NAMALWA (cell line): ENCODE measurements at regions not wholly inside any gene's neighbourhood (a gene's known extent, or its start where the extent isn't known, plus 50 kb on each side); places are given as distances from the start of the nearest gene placed in this dataset.
"Not testable (repeated sequence)": the region's sequence is repeated elsewhere in the genome, so short reads cannot be mapped to it uniquely, and the experiment has no call there.

ENCODE experiments used
- DNase-seq: peaks from one replicate; pipeline ENCODE4 v3.0.0-alpha.2; 2015; ENCODE audit warnings: low spot score

DNA sequence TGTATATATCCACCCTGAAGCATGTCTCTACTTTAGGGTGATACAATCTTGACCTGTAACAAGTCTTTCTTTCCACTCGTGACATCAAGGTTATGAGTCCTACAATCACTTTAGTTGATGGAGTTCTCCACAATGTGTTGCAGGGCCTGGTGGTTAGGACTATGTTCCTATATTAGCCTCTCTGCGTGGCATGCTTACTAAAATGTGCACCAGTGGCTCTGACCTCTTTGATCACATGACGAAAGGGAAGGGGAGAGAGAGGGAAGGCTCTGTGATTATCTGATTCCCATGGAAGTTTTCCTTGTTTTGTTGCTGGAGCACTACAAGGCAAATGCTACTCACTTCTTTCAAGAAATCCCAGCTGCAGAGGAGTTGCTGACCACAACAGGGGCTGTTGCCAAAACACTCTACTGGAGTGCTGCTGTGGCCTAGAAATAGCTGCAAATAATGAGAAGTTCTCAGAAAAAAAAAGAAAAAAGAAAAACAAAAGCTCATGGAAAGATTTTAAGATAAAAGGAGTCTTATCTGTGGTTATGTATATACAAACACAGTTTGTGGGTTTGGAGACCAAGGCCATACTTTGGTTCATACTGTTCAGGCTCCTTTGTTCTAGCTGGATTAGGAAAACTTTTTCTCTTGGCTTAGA lies 272.8 kb upstream of the MMADHC start:
- no peak for DNase-seq

DNA sequence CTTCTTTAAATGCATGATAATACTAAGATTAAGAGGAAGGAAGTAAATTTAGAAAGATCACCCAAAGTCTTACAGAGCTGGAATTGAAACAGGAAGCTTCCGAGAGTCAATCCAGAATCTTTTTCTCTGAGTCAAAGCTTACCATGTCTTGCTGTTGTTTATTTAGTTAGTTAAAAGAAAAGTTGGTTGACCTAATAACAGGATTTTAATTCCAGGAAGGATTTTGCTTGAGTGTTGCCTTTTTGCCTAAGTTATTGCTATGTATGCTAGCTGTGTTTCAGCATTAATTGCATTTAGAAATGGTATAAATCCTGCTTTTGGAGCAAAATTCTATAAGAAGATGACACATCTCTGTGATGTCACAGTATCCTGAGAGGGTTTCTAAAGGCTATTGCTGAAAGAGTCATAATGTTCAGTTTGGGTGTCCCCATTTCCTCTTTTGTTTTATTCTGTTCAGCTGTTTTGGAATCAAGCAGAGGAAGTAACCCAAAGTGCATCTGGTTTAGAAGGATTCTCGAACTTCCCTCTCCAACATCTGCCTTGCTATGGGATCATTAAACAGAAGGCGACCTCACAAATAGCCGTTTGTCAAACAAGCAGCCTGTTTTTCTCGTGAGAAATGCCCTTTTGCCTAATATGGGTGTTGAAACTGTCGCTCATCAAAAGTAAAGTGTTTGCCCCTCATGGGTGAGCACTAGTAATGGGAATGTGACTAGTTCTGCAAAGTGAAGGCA lies 271.5 kb upstream of the MMADHC start:
- DNase-seq, result no peak

DNA sequence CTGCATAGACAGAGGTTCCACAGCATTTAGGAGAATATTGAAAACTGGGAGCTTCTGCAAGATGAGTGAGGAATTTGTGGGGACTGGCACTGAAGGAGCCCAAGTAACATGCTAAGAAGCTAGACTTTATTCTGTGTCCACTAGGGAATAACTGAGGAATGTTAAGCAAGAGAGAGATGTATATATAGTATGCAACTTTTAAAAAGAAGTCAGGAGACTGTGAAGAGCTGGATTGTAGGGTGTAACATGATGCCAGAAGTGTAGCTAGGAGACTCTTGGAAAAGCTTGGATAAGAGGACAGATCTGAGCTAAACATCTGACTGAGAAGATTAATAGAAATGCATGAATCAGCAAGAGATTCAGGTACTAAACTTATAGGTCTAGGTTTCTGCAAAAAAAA lies 270.6 kb upstream of the MMADHC start:
- DNase-seq, result no peak

DNA sequence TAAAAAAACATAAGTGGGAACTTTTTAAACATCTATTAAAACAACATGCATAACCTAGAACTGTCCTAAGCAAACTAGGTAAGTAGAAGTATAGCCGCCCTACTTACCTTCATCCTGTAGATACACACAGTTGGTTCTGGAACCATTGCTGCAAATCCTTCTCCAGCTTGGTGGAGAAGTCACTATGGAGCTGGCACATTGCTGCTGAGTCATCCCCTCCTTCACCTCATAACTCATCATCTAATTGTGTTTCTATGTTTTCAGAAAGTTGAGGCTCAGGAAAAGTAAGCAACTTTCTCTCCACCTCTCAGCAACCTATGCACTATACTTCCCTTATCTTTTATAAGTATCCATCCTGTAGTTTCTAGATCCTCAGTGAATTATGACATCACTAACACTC lies 269.8 kb upstream of the MMADHC start:
- no peak for DNase-seq

DNA sequence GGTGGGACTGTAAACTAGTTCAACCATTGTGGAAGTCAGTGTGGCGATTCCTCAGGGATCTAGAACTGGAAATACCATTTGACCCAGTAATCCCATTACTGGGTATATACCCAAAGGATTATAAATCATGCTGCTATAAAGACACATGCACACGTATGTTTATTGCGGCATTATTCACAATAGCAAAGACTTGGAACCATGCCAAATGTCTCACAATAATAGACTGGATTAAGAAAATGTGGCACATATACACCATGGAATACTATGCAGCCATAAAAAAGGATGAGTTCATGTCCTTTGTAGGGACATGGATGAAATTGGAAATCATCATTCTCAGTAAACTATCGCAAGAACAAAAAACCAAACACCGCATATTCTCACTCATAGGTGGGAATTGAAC lies 268.3 kb upstream of the MMADHC start:
- DNase-seq, result not testable (repeated sequence)

DNA sequence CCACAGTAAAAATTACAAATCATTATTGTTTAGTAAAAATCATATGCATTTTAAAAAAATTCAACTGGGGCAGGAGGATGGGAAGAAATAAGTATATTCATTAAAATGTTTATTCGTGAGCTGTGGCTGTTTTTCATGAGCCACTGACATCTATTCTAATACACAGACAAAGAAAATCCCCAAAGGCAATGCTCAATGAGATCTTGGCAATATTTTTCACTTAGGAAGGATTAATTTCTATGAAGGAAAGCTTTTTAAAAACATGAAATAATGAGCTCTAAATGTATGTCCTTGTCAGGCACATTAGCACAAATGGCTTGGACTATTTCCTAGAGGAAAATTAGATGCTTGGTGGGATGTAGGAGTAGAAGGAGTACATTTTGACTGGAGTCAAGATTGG lies 262.0 kb upstream of the MMADHC start:
- DNase-seq, result no peak

DNA sequence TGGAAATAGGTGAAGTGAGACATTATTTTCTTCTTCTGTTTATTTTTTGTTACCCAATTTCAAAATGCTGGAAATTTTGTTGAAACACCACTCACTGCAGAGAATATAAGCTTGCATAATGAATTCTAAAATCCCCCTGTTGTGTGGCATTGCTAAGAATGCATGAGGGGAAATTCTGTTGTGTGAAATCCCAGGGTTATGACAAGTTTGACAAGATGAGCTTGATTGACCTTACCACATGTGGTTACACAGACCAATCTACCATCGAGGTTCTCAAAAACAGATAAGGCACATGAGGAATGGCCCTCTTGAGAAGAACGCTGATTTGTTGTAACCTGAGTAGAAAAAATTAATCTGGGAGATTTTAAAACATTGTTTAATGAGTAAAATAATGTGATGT lies 261.6 kb upstream of the MMADHC start:
- no peak for DNase-seq

DNA sequence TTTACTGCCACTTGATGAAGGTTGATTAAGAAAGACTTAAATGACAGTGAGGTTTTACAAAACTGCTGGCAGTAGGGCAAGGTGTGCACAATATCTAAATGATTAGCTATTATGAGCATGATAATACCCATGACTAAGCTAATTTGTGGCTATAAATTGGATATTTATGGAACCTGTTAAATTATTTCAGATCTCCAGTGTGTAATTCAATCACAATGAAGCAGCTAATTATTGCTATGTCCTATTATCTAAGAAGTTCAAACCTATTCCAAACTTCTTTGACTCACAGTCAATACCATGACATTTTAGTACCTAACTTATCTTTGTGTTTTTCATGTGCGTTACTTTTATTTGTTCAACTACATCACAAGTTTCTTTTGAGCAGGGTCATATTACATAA lies 253.8 kb upstream of the MMADHC start:
- DNase-seq, result no peak

DNA sequence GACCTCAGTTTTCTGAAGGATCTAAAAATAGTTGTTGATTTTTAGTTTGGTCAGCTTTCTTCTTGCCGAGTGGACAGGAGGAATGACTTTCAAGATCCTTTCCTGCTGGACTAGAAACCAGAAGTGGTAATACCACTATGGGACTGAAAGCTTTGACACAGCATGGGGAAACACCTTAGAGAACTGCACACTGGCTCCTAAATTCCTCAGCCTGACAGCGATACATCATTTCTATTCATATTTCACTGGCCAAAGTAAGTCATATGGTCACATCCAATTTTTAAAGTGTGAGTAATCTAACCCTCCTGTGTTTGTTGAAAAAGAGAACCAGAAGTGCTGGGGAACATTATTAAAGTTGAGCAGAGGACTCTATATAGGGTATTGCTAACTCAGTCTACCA lies 244.7 kb upstream of the MMADHC start:
- DNase-seq, result no peak

DNA sequence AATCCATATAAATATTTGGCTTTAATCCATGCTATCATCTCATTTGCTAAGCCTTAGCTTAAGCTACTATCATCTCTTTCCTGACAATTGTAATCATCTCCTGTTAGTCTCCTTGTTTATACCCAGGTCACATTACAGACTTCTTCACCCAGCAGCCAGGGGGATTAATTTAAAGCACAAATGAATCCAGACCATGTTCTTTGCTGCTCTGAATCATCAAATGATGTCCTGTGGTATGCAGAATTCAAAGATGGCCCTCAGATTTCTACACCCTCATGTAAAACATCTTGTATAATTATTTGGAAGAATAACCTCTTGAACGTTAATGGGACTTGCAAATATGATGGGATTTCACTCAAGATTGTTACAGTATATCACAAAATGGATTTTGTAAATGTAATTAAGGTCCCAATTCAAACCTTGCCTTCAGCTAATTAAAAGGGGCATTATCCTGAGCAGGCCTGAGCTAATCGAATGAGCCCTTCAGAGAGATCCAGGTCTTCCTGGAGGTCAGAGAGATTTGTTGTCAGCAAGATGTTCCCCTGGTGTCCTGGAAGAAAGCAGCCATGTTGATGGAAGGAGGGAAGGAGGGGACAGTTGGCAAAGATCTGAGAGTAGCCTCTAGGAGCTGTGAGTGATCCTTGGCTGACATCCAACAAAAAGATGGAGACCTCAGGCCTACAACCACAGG lies 241.1 kb upstream of the MMADHC start:
- DNase-seq, result no peak

DNA sequence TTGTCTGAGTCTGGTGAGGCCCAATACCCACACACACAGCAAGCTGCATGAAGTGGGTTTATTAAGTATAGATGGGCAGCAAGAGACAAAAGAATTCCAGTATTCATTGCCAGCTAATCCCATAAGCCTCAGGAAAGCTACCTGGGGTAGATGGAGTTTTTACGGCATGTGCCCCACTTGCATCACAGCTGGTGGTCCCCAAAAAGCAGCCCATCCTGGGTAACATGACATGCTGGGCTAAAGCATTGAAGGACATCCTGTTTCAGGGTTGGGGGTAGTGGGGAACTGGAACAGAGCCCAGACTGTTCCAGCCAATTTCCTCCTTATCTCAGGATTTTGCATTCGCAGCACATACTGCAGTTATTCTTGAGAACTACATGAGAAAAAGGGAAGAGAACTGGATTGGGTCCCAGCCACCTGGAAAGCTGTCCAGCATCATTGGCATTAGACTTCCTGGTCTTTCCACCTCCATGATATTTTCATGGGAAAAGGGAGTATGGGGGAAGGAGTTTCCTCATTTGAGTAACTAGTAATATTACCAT lies 240.1 kb upstream of the MMADHC start:
- DNase-seq, result no peak

DNA sequence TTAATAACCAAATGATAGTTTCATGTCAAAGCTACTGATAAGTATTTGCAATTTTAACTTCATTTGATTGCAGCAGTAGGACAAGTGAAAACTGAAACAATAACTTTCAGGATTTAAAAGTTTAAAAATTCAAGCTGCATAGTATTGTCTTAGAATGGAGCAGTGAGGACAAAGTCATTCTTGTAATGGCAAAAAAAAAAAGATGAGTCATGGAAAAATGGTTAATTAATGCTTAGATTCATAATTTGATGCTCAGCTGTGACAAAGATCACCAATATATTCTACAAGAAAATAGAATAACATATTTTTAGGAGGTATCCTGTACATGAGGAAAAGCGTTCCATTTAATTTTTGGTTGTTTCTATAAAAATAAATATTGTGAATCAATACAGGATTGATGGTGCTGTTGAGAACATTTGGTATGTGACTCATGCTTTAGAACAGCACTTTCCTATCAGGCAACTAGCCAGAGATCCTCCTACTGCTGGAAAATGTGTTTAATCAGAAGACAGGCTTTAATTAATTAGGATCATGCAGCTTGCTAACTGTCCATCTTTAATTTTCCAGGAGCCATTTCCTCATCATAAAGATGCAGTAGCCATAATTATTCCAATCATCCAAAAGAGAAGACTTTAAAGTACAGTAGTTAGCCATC lies 239.0 kb upstream of the MMADHC start:
- DNase-seq, result no peak

DNA sequence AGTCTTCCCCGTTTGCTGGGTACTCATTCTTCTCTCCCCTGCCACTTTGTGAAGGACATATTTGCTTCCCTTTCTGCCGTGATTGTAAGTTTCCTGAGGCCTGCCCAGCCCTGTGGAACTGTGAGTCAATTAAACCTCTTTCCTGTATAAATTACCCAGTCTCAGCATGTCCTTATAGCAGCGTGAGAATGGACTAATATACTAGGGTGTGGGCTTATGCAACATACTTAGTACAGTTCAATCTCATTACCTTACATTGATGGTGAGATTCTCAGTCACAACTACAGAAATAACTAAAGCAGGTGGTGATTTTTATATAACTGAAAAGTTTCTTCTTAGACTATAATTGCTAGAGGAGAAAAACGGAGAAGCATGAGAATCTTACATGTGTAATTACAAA lies 237.9 kb upstream of the MMADHC start:
- no peak for DNase-seq

DNA sequence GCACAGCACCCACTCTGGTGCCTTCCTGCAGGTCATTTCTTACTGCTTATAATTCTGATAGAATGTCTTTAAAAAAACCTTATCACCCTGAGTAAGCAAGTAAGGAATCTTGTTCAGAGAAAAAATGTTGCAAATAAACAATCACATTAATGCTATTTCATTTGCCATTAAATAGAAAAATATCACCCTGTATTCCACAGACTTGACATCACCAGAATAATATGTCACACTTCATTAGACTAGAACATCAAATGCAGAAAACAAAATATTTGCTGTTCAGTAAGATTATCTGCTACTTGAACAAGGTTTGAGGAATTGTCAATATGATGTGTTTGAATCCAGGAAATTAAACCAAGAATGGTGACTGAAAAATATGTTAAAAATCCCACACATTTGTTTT lies 236.6 kb upstream of the MMADHC start:
- DNase-seq, result no peak

DNA sequence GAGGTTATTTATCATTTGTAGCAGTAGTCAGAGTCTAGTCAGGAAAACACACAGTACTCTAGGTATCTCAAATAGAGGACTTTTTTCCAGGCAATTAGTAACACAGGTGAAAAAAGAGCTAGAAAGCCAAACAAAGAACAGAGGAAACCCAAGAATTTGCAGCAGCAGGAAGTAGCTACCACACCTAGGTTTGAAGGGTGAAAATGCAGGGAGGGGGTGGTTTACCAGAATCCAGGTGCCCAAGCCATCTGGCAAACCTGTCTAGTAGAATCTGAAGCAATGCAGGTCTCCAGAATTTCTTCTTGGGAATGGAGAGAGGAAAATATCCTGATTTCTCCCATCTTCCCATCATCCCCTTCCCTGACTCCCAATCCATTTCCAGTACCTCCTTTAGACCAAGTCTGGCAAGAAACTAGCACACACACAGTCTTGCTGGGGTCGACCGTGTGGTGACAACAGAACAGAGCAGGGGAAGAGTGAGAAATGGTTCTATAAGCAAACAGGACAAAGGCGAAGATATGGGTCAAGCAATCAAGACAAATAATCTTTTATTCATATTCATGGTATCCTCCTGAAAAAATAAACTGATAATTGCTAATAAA lies 231.9 kb upstream of the MMADHC start:
- no peak for DNase-seq

DNA sequence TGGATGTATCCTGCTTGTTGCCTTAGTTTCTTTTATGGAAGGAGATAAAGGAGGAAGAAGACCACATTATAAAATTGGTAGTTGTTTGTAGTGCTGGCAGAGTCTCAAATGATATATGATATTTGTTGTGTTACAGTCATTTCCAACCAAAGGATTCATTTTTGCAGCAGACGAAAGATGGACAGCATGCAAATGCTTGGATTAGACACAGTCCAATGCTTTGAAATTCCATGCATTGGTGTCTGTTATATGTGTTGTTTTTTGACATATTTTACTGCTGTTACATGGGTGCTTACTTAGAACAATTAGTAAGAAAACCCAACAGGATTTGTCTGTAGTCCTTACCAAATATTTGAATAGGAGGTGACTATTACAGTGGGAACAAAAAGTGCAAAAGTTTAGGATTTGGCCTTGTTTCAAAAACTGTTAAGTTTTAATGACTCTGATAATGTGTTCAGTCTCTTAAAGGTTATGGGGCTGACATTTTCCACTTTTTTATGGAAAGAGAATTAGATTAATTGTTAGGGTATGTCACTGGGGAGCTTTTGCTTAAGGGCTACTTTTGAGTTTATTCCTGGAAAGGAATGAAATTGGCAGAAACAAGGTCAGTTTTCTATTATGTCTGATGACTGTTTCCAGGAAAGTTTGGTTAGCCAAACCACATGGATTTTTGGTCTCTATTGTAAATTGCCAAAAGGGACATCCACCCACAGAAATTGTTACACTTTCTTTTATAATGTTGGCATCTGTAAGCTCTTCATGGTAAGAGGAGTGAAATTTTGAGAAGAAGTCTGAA lies 229.4 kb upstream of the MMADHC start:
- DNase-seq, result no peak

DNA sequence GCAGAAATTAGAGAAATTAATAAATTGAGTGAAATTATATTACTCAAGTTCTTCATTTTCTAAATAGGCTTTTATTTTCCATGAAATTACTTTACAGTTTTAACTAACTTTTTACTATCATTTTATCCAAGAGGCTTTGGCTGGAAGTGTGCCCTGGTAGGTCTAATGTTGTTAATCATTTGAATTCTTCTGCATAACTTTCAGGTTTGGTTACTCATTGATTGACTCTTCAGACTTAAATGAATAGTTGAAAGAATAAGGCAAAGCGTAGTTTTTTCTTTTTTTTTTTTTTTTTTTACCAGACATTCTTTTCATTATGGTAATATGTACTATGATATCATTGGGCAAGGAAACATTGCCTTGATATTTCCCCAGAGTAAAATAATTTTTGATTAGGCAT lies 228.4 kb upstream of the MMADHC start:
- no peak for DNase-seq

DNA sequence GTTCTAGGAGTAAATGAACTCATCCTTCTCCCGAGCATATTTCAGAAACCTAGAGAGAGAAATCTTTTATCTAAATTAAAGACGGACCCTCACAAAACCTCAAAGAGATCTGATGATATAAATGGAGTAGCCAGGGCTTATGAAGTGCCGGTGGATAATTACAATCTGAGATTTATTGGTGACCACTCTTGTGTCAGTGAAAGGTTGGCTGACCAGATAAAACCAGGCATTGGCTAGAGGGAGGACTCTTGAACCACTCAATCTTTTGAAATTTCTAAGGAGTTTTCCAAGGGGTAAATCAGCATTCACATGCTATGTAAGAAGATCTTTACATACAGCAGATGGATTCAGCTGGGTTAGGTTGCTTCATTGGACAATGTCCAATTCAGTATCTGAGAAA lies 227.3 kb upstream of the MMADHC start:
- DNase-seq, result no peak

DNA sequence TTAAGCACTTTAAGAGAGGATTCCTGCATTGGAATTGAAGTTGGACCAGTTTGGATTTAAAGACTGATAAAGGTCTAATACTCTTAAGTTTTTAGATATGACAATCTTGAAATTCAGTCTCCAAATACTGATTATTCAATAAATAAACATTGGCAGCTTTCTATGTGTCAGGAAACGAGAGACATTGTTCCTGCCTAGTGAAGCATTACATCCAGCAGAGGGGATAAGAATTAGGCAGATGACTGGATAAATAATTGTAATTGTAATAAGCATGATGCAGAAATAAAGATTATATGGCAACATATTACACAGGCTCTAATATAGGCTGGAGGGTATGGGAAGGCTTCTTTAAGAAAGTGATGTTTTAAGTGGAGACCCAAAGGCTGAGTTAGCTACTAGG lies 226.5 kb upstream of the MMADHC start:
- no peak for DNase-seq

DNA sequence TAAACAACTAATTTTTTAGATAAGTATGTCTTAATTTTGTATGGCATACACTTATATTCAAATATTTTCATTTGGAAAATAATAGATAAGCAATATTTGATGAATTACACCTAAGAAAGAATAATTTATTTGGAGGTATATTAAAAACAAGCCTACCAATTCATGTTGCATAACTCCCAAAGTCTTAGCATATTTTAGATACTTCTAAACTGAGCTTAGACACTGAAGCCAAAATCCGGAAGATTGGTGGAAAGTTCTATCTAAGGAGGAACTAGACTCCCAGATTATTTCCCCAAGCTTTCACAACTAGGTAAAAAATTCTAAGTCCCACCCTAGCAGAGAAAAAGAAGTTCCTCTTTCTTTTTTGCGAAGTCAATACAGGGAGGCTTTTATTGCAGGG lies 221.0 kb upstream of the MMADHC start:
- no peak for DNase-seq

DNA sequence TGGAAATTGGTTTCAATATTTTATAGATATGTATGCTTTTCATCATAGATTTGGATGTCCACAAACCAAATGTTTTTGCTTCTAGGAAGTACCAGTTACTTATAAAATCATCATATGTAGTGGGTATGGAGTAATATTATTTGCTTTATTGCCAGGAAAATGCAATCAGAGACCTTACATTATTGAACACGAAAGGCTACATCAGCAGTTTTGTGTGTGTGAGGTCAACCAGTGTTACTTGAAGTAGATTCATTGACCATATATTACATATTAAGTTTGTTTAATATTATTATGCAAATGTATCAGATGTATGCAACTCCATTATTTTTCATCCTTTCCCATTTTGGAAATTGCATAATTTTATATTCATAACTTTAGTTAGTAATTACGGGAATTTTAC lies 219.1 kb upstream of the MMADHC start:
- DNase-seq, result no peak
